H9 (cell line): ENCODE measurements at regions not wholly inside any gene's neighbourhood (a gene's known extent, or its start where the extent isn't known, plus 50 kb on each side); places are given as distances from the start of the nearest gene placed in this dataset.

Experiments
- DNase-seq: peaks from one replicate; pipeline ENCODE4 v3.0.0-alpha.2; 2017
- H2AFZ ChIP-seq: one replicate; pipeline ENCODE4 v1.6.1; 2013; ENCODE audit warnings: mild to moderate bottlenecking, low read length, control low read depth, moderate library complexity
- H2AK5ac ChIP-seq: 2 replicates; pipeline ENCODE4 v1.6.1; 2013; ENCODE audit warnings: low read length, control low read depth, mixed read lengths; ENCODE audit not compliant: insufficient read length
- H2BK120ac ChIP-seq: one replicate; pipeline ENCODE4 v1.6.1; 2013; ENCODE audit warnings: low read depth, mild to moderate bottlenecking, low read length, control low read depth, inconsistent platforms; ENCODE audit not compliant: poor library complexity, severe bottlenecking
- H2BK12ac ChIP-seq: 2 replicates; pipeline ENCODE4 v1.6.1; 2013; ENCODE audit warnings: low read length, control low read depth, mixed read lengths, low read depth; ENCODE audit not compliant: insufficient read length
- H2BK15ac ChIP-seq: 2 replicates; pipeline ENCODE4 v1.6.1; 2013; ENCODE audit warnings: low read depth, low read length, control low read depth
- H2BK20ac ChIP-seq: one replicate; pipeline ENCODE4 v1.6.1; 2013; ENCODE audit warnings: low read depth, mild to moderate bottlenecking, low read length, control low read depth, inconsistent platforms; ENCODE audit not compliant: poor library complexity, severe bottlenecking
- H2BK5ac ChIP-seq: 2 replicates; pipeline ENCODE4 v1.6.1; 2013; ENCODE audit warnings: low read length, control low read depth, mixed read lengths; ENCODE audit not compliant: insufficient read length
- H3K14ac ChIP-seq: 2 replicates; pipeline ENCODE4 v1.6.1; 2013; ENCODE audit warnings: low read length, control low read depth; ENCODE audit not compliant: insufficient read depth
- H3K18ac ChIP-seq: 2 replicates; pipeline ENCODE4 v1.6.1; 2013; ENCODE audit warnings: low read depth, mild to moderate bottlenecking, mixed read lengths, low read length, control low read depth; ENCODE audit not compliant: insufficient read length
- H3K23ac ChIP-seq: 2 replicates; pipeline ENCODE4 v1.6.1; 2013; ENCODE audit warnings: low read length, control low read depth, mixed read lengths, low read depth; ENCODE audit not compliant: insufficient read length
- H3K23me2 ChIP-seq: 2 replicates; pipeline ENCODE4 v1.6.1; 2013; ENCODE audit warnings: low read depth, mild to moderate bottlenecking, mixed read lengths, low read length, control low read depth; ENCODE audit not compliant: insufficient read length, poor library complexity, severe bottlenecking
- H3K27ac ChIP-seq: 2 replicates; pipeline ENCODE4 v1.5.1; 2013; ENCODE audit warnings: low read length, control low read depth, mixed read lengths, low read depth; ENCODE audit not compliant: insufficient read length
- H3K27me3 ChIP-seq: 2 replicates; pipeline ENCODE4 v1.6.1; 2013; ENCODE audit warnings: low read length, control low read depth, inconsistent platforms; ENCODE audit not compliant: insufficient read depth
- H3K4ac ChIP-seq: 2 replicates; pipeline ENCODE4 v1.6.1; 2013; ENCODE audit warnings: low read depth, mild to moderate bottlenecking, control low read depth, inconsistent platforms, low read length, moderate library complexity
- H3K4me1 ChIP-seq: 2 replicates; pipeline ENCODE4 v1.6.1; 2013; ENCODE audit warnings: low read length, control low read depth, inconsistent platforms; ENCODE audit not compliant: insufficient read depth
- H3K4me2 ChIP-seq: 2 replicates; pipeline ENCODE4 v1.6.1; 2013; ENCODE audit warnings: low read length, control low read depth, mixed read lengths; ENCODE audit not compliant: insufficient read length, insufficient read depth
- H3K56ac ChIP-seq: 2 replicates; pipeline ENCODE4 v1.6.1; 2013; ENCODE audit warnings: low read depth, mild to moderate bottlenecking, mixed read lengths, low read length, control low read depth; ENCODE audit not compliant: insufficient read length
- H3K79me1 ChIP-seq: 2 replicates; pipeline ENCODE4 v1.6.1; 2013; ENCODE audit warnings: low read depth, mild to moderate bottlenecking, moderate library complexity, low read length, control low read depth, inconsistent platforms; ENCODE audit not compliant: insufficient read depth, poor library complexity, severe bottlenecking
- H3K79me2 ChIP-seq: 2 replicates; pipeline ENCODE4 v1.6.1; 2013; ENCODE audit warnings: low read length, control low read depth, inconsistent platforms; ENCODE audit not compliant: insufficient read depth
- H3K9ac ChIP-seq: 2 replicates; pipeline ENCODE4 v1.6.1; 2013; ENCODE audit warnings: low read length, control low read depth, mixed read lengths; ENCODE audit not compliant: insufficient read length; ENCODE audit errors: extremely low read depth
- H3K9me3 ChIP-seq: one replicate; pipeline ENCODE4 v1.6.1; 2013; ENCODE audit warnings: low read depth, low read length, inconsistent platforms; ENCODE audit not compliant: control insufficient read depth
- H3T11ph ChIP-seq: one replicate; pipeline ENCODE4 v1.6.1; 2013; ENCODE audit warnings: mild to moderate bottlenecking, low read length, control low read depth, inconsistent platforms
- H4K20me1 ChIP-seq: one replicate; pipeline ENCODE4 v1.6.1; 2013; ENCODE audit not compliant: control insufficient read depth, insufficient read length, insufficient read depth
- H4K5ac ChIP-seq: 2 replicates; pipeline ENCODE4 v1.6.1; 2013; ENCODE audit warnings: low read depth, mild to moderate bottlenecking, mixed read lengths, low read length, control low read depth; ENCODE audit not compliant: insufficient read length
- H4K8ac ChIP-seq: replicated peaks from 2 replicates; pipeline ENCODE4 v1.6.1; 2013; ENCODE audit warnings: low read length, control low read depth, mixed read lengths, low read depth; ENCODE audit not compliant: insufficient read length
- H4K91ac ChIP-seq: 2 replicates; pipeline ENCODE4 v1.6.1; 2013; ENCODE audit warnings: low read depth, mild to moderate bottlenecking, moderate library complexity, mixed read lengths, low read length, control low read depth; ENCODE audit not compliant: insufficient read length
- H3K27ac Mint-ChIP-seq, 3 experiments: 2 replicates in 2 of 3; 3 replicates in 1 of 3; pipeline ENCODE4 v1.8.0; 2020 to 2021; ENCODE audit warnings: mixed read lengths in 3 of 3, mild to moderate bottlenecking in 1 of 3, moderate library complexity in 1 of 3
- H3K27me3 Mint-ChIP-seq: 2 replicates; pipeline ENCODE4 v1.8.0; 2021; ENCODE audit warnings: low read depth, mild to moderate bottlenecking, moderate library complexity, mixed read lengths
- H3K36me3 Mint-ChIP-seq, 3 experiments: 2 replicates in 2 of 3; 3 replicates in 1 of 3; pipeline ENCODE4 v1.8.0; 2020 to 2021; ENCODE audit warnings: low read depth in 3 of 3, mixed read lengths in 3 of 3; ENCODE audit not compliant: insufficient read depth in 1 of 3
- H3K4me1 Mint-ChIP-seq, 2 experiments: 2 replicates each; pipeline ENCODE4 v1.8.0; 2020; ENCODE audit warnings: mixed read lengths in 2 of 2
- H3K4me3 Mint-ChIP-seq, 2 experiments: 2 replicates in 1 of 2; 3 replicates in 1 of 2; pipeline ENCODE4 v1.8.0; 2020 to 2021; ENCODE audit warnings: mild to moderate bottlenecking in 2 of 2, mixed read lengths in 2 of 2, moderate library complexity in 1 of 2
- H3K9me3 Mint-ChIP-seq, 2 experiments: 2 replicates in 1 of 2; 3 replicates in 1 of 2; pipeline ENCODE4 v1.8.0; 2020; ENCODE audit warnings: mild to moderate bottlenecking in 2 of 2, mixed read lengths in 2 of 2, moderate library complexity in 1 of 2
- CTCF ChIP-seq: fragments of 200-600 bp; sonication (generic); conservative IDR thresholded peaks from 3 replicates; pipeline ENCODE4 v1.8.0; 2021; ENCODE audit warnings: antibody characterized with exemption, mild to moderate bottlenecking
- WGBS: extraction: QIAGEN DNeasy Blood & Tissue Kit; methylation state at CpG from one replicate; pipeline ENCODE4 v1.1.7; 2013; ENCODE audit warnings: missing lambda C conversion rate, low lambda C conversion rate, mixed read lengths; ENCODE audit not compliant: insufficient read length; ENCODE audit errors: extremely low coverage; 5-methylcytosine and 5-hydroxymethylcytosine counted together

- H3K27me3 ChIP-seq = no peaks in the 10 kb centered on the region
- Mint-ChIP-seq H3K4me1 (no peaks in the 10 kb centered on the region), H3K4me3 (no peak overlapping the region), H3K27me3 (no peaks in the 10 kb centered on the region; the same call in 1 of the 2 replicates), H3K36me3 (peaks cover 0 to 5% (median 0%) of the 10 kb centered on the region in 3 experiments; a peak in 1 of 7 replicates), H3K27ac (no peak overlapping the region), H3K9me3 (peaks cover 0 to 4% of the 10 kb centered on the region in 2 experiments; a peak in 4 of 5 replicates)
- H3K27ac ChIP-seq = no peak overlapping the region
- no peak overlapping the region for H2BK20ac ChIP-seq
- no peak overlapping the region for H3K4ac ChIP-seq
- no peak overlapping the region for H4K91ac ChIP-seq
- TF ChIP-seq CTCF = no peak
- no peak overlapping the region for H4K5ac ChIP-seq
- no peak overlapping the region for H2BK15ac ChIP-seq
- H2BK120ac ChIP-seq = no peak overlapping the region
- no peak overlapping the region for H3K56ac ChIP-seq
- no peaks in the 10 kb centered on the region for H3K4me1 ChIP-seq
- no peaks in the 10 kb centered on the region for H3K79me1 ChIP-seq
- H3K18ac ChIP-seq = no peak overlapping the region
- H4K20me1 ChIP-seq = no peaks in the 10 kb centered on the region
- H2BK5ac ChIP-seq = no peak overlapping the region
- H3K4me2 ChIP-seq = no peak overlapping the region
- no peak overlapping the region for H2BK12ac ChIP-seq
- no peak overlapping the region for H4K8ac ChIP-seq
- H3K9ac ChIP-seq = no peak overlapping the region
- H3K14ac ChIP-seq = no peak overlapping the region
- no peak for DNase-seq
- H2AFZ ChIP-seq = no peak overlapping the region
- no peak overlapping the region for H3K23ac ChIP-seq
- H3K79me2 ChIP-seq = no peaks in the 10 kb centered on the region
- no peak overlapping the region for H3T11ph ChIP-seq
- WGBS = no CpG with 5 or more reads among the region's 2 CpGs
- no peak overlapping the region for H2AK5ac ChIP-seq
- H3K23me2 ChIP-seq = no peaks in the 10 kb centered on the region
- H3K9me3 ChIP-seq = no peaks in the 10 kb centered on the region
These were observed 107.6 kb upstream of the SYT1 start for GRCh38 chr12:78756936-78757335.
